ENCODE measurements at regions not wholly inside any gene's neighbourhood (a gene's known extent, or its start where the extent isn't known, plus 50 kb on each side); places are given as distances from the start of the nearest gene placed in this dataset.

GRCh38 chr10:130889780-130890179, 421.7 kb downstream of the TCERG1L start:
- Histone ChIP-seq H3K27me3 (no peaks in the 10 kb centered on the region), H3K27ac (no peak overlapping the region), H3K36me3 (no peaks in the 10 kb centered on the region), H3K4me1 (ENCODE audit: low read depth) (no peaks in the 10 kb centered on the region), H3K4me3 (no peak overlapping the region), H3K9me3 (ENCODE audit: low read depth) (no peaks in the 10 kb centered on the region)
- no peak for TF ChIP-seq CTCF (IDR thresholded peaks at IDR 0.05; ENCODE audit: low read depth, low read length)
- DNase-seq (ENCODE audit: low read depth in 1 of 2, low spot score in 1 of 2), result no peak

DNA sequence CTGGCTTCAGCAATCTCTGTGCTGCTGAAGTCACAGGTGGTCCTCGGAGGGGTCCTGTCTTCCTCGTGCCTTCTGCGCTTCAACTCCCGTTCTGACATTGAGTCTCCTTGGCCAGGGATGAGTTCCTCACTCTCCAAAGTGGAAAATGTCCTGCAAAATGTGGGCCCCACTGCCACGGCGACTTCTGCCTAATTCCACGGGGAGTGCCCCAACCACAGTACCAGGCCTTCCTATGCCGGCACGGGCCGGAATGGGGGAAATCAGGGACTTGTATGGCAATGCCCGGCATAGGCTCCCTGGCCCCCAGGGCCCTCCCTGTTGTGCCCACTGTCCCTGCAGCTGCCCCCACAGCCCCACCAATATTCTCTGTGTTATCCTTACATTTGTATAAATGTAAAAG, 420.5 kb downstream of the TCERG1L start:
- Histone ChIP-seq H3K9me3 (ENCODE audit: low read depth) (no peaks in the 10 kb centered on the region), H3K36me3 (no peaks in the 10 kb centered on the region), H3K4me3 (no peak overlapping the region), H3K27ac (no peak overlapping the region), H3K4me1 (ENCODE audit: low read depth) (no peaks in the 10 kb centered on the region), H3K27me3 (no peaks in the 10 kb centered on the region)
- TF ChIP-seq CTCF (IDR thresholded peaks at IDR 0.05; ENCODE audit: low read depth, low read length), result no peak
- no peak for DNase-seq (ENCODE audit: low read depth in 1 of 2, low spot score in 1 of 2)

- TF ChIP-seq CTCF (IDR thresholded peaks at IDR 0.05; ENCODE audit: low read depth, low read length), result no peak
- DNase-seq (ENCODE audit: low read depth in 1 of 2, low spot score in 1 of 2), result no peak
- Histone ChIP-seq H3K4me3 (no peak overlapping the region), H3K9me3 (ENCODE audit: low read depth) (no peaks in the 10 kb centered on the region), H3K36me3 (no peaks in the 10 kb centered on the region), H3K4me1 (ENCODE audit: low read depth) (no peaks in the 10 kb centered on the region), H3K27ac (no peak overlapping the region), H3K27me3 (no peaks in the 10 kb centered on the region)
Measured at GRCh38 chr10:130894471-130894870, 417.1 kb downstream of the TCERG1L start.

- TF ChIP-seq CTCF (IDR thresholded peaks at IDR 0.05; ENCODE audit: low read depth, low read length), result no peak
- Histone ChIP-seq H3K4me3 (no peak overlapping the region), H3K9me3 (ENCODE audit: low read depth) (no peaks in the 10 kb centered on the region), H3K27ac (no peak overlapping the region), H3K27me3 (no peaks in the 10 kb centered on the region), H3K36me3 (no peaks in the 10 kb centered on the region), H3K4me1 (ENCODE audit: low read depth) (no peaks in the 10 kb centered on the region)
- no peak for DNase-seq (ENCODE audit: low read depth in 1 of 2, low spot score in 1 of 2)
Measured at GRCh38 chr10:130895161-130895560, 416.4 kb downstream of the TCERG1L start.

GRCh38 chr10:130897815-130898214, 413.7 kb downstream of the TCERG1L start:
- no peak for DNase-seq (ENCODE audit: low read depth in 1 of 2, low spot score in 1 of 2)
- Histone ChIP-seq H3K4me1 (ENCODE audit: low read depth) (no peaks in the 10 kb centered on the region), H3K4me3 (no peak overlapping the region), H3K36me3 (no peaks in the 10 kb centered on the region), H3K9me3 (ENCODE audit: low read depth) (no peaks in the 10 kb centered on the region), H3K27ac (no peak overlapping the region), H3K27me3 (no peaks in the 10 kb centered on the region)
- TF ChIP-seq CTCF (IDR thresholded peaks at IDR 0.05; ENCODE audit: low read depth, low read length), result no peak

- H3K4me1 ChIP-seq (ENCODE audit: low read depth), result no peaks in the 10 kb centered on the region
- TF ChIP-seq CTCF (IDR thresholded peaks at IDR 0.05; ENCODE audit: low read depth, low read length), result no peak
- no peak overlapping the region for H3K4me3 ChIP-seq
- no peaks in the 10 kb centered on the region for H3K27me3 ChIP-seq
- H3K9me3 ChIP-seq (ENCODE audit: low read depth), result no peaks in the 10 kb centered on the region
- no peak overlapping the region for H3K27ac ChIP-seq
- no peaks in the 10 kb centered on the region for H3K36me3 ChIP-seq
- DNase-seq (ENCODE audit: low read depth in 1 of 2, low spot score in 1 of 2), result no peak
Measured at GRCh38 chr10:130898381-130898780, 413.1 kb downstream of the TCERG1L start.
